GM12875 (cell line): ENCODE measurements at regions not wholly inside any gene's neighbourhood (a gene's known extent, or its start where the extent isn't known, plus 50 kb on each side); places are given as distances from the start of the nearest gene placed in this dataset.
A peak's percentile ranks its signal among the peaks of the same experiment; 100 is the strongest.
"Not testable (repeated sequence)": the region's sequence is repeated elsewhere in the genome, so short reads cannot be mapped to it uniquely, and the experiment has no call there.

ENCODE experiments used
- H3K4me3 ChIP-seq: one replicate; pipeline ENCODE4 v1.5.1; 2011; ENCODE audit warnings: low read depth, low read length, control low read depth
- TF ChIP-seq, protein P1 (sequence below): IDR thresholded peaks from 2 replicates; pipeline ENCODE4 v1.5.1; 2011; ENCODE audit warnings: low read depth, mild to moderate bottlenecking, control low read depth, inconsistent platforms, low read length, moderate library complexity, borderline replicate concordance; ENCODE audit not compliant: insufficient read depth

DNA sequence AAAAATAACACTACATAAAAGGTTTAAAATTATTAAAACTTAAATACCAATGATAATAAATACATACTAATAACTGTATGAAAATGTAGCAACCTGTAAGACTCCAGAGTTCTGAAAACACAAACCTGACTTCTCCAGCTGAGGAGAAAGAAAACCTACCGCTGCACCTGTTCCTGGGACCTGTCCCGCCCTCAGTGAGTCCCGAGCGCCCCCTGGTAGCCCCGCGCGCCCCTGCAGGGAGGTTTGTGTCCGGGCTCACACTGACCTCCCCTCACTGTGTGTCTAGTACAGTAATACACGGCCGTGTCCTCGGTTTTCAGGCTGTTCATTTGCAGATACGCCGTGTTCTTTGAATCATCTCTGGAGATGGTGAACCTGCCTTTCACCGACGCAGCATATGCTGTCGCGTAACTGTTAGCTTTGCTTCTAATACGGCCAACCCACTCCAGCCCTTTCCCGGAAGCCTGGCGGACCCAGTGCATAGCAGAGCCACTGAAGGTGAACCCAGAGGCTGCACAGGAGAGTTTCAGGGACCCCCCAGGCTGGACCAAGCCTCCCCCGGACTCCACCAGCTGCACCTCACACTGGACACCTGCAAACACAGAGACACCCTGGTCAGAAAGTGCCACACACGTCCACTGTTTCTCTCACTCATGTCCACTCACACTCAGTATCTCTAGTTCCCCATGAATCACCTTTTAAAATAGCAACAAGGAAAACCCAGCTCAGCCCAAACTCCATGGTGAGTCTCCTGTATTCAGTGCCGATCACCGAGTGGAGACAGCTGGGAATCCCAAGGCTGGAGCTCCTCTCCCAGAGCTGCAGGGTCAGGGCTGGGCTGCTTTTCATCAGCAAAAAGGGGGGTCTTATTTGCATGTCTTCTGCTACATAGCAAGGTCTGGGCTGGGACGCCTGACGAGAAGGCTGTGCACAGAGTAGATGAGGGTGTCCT, 1276.3 kb downstream of the TMEM121 start:
- TF ChIP-seq, protein P1, sequence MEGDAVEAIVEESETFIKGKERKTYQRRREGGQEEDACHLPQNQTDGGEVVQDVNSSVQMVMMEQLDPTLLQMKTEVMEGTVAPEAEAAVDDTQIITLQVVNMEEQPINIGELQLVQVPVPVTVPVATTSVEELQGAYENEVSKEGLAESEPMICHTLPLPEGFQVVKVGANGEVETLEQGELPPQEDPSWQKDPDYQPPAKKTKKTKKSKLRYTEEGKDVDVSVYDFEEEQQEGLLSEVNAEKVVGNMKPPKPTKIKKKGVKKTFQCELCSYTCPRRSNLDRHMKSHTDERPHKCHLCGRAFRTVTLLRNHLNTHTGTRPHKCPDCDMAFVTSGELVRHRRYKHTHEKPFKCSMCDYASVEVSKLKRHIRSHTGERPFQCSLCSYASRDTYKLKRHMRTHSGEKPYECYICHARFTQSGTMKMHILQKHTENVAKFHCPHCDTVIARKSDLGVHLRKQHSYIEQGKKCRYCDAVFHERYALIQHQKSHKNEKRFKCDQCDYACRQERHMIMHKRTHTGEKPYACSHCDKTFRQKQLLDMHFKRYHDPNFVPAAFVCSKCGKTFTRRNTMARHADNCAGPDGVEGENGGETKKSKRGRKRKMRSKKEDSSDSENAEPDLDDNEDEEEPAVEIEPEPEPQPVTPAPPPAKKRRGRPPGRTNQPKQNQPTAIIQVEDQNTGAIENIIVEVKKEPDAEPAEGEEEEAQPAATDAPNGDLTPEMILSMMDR = peak; percentile 47
- no peak overlapping the region for H3K4me3 ChIP-seq

DNA sequence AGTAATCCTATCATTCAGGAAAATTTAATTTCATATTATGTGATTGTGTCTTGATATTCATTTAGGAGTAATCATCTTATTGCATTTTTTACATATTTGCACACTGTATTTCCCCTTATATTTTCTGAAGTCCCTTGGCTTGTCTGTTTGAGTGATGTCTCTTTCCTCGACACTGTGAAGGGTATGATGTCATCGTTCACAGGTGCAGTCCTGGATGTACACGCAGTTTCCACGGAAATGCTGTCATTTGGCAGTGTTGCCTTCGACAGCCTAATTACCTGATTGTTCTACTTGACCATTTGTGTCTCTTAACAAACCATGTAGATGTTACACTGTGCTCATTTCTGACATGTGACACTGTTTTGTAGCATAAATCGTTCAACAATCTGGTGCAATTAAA, 1277.0 kb downstream of the TMEM121 start:
- no peak overlapping the region for H3K4me3 ChIP-seq
- TF ChIP-seq, protein P1 = no peak

DNA sequence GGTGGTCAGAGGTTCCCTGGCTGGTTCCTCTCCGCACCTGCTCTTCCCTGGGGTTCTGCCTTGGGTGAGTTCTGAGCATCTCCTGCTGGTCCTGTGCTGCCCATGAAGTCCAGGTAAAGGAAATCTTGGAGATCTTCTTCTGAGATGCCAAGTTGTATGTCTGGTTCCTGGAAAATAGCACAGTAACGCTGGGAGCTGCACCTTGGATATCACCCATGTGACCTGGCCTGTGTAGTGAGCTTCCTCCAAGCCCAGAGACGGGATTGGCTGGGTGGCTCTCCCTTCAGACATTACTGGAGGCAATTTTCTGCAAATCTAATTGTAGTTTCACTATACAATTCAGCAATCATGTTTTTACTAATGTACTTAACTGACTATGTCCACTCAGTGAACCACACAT, 1281.1 kb downstream of the TMEM121 start:
- no peak overlapping the region for H3K4me3 ChIP-seq
- TF ChIP-seq, protein P1 = no peak

DNA sequence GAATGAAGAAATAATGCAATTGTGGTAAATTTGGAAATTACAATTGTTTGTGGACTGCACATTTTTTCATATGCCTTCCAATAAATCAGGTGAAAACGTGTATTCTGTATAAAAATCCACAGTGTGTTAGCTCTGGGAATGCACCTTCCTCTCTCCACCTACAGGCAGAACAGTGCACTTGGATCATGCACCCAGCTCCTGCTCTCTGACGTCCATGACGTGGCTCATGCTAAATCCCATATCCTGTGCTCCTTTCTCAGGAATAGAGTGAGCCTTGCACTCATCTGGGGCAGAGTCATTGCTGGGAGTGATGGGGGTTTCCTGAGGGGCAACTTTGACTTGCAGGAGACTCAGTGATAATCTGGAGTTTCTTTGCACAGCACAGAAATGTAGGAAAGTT, 1282.1 kb downstream of the TMEM121 start:
- H3K4me3 ChIP-seq = no peak overlapping the region
- TF ChIP-seq, protein P1 = no peak

DNA sequence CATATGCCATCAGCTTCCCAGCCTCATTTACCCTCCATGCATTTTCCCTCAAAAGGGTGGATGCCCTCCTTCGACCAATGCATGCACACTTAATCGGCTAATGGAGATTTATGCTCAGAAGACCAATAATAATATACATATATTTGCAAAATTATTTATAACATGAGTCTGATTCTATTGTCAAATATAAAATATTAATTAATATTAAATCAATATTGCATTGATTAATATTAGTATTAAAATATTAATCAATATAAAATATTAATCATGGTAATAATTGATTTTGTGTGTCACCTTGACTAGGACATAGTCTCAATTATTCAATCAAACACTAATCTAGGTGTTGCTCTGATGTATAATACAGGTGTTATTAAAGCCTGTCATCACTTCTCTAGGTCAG, 1282.5 kb downstream of the TMEM121 start:
- no peak overlapping the region for H3K4me3 ChIP-seq
- TF ChIP-seq, protein P1 = no peak

DNA sequence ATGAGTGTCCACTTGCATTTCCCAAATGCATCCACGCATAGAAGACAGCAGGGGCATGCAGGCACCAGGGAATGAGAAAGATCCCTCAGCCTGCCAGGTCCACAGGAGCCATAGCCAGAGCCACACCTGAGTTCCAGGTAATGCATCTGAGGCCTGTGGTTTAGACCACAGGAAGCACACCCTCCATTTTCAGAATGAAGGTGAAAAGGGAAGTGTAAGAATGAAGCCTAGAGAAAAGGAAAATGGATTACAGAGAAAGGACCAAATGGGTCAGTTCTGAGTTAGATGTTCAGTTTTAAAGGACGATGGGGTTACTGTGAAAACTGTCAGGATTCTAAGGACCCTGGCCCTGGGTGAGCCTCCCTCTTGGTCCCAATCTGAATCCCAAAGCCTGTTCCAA, 1283.2 kb downstream of the TMEM121 start:
- TF ChIP-seq, protein P1 = no peak
- no peak overlapping the region for H3K4me3 ChIP-seq

DNA sequence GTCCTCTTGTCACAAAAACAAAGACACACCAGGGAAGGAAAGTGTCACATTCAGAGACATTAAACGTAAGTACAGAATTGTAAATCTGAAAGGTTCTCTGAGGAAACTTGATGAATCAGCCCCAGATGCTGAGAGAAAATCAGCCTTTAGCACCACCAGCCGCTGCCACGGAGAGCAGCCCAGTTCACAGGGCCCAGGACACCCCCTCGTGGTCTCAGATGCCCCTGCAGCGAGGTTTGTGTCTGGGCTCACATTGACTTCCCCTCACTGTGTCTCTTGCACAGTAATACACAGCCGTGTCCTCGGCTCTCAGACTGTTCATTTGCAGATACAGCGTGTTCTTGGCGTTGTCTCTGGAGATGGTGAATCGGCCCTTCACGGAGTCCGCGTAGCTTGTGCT, 1283.8 kb downstream of the TMEM121 start:
- H3K4me3 ChIP-seq = not testable (repeated sequence)
- TF ChIP-seq, protein P1 = peak; percentile 39; the same call in 1 of the 2 replicates
